NK-92 treated with Interleukin-12 subunit alpha and Interleukin-12 subunit beta, amount 100 ng/mL, for 24 hours (cell line): ENCODE measurements at regions not wholly inside any gene's neighbourhood (a gene's known extent, or its start where the extent isn't known, plus 50 kb on each side); places are given as distances from the start of the nearest gene placed in this dataset.

ENCODE experiments used
- DNase-seq: peaks from one replicate; lab custom pipeline; 2025; lab: John Stamatoyannopoulos, UW

GRCh38 chr2:150783896-150784295 is 296.4 kb upstream of the RND3 start:
- no peak for DNase-seq

DNA sequence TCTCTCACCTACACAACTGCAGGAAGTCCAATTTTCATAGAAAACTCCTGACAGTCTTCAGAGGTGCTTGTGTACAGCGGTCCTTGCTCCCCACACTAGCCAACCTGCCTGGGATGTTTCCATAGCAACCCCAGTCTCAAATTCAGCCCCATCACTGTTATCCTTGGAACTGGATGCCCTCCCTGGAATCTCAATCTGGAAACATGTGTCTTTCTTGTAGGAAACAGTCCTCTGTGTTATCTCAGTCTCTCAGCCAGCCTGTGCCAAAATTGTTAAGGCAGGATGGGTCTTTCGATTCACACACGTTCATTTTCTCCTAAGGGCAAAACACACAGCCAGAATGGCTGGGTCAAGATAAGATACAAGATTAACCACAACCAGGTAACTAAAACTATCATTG is 295.5 kb upstream of the RND3 start:
- no peak for DNase-seq

DNA sequence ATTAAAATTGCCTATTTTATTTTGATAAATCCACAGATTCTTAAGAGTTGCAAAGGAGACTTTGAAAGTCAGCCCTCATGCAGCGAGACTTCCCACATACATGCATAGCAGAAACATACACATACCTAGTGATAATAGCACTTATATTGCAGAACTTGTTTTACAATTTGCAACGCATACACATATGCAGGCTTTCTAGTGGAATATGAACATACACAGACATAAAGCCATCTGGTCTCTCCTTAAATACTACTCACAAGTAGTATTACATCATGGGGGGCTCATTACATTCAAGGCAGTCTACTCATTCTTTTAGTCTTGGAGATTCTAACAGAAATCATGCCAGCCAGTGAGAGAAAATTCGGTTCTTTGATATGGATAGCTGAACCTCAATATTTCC is 295.1 kb upstream of the RND3 start:
- no peak for DNase-seq

DNA sequence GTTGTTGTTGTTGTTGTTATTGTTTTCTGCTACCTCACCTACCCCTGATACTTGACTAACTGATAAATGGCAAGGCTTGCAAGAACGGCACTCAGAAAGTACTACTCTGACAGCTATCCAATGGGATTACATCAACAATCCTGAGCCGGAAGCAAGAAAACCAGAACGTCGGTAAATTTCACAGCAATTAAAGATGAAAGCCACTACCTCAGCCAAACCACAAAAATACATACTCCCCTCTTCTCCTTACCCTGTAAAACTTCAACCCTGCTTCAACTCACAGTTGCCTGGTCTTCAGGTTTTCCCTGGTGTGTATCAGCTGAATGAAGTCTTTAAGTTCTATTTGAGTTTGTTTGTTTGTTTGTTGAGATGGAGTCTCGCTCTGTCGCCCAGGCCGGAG is 293.7 kb upstream of the RND3 start:
- no peak for DNase-seq

DNA sequence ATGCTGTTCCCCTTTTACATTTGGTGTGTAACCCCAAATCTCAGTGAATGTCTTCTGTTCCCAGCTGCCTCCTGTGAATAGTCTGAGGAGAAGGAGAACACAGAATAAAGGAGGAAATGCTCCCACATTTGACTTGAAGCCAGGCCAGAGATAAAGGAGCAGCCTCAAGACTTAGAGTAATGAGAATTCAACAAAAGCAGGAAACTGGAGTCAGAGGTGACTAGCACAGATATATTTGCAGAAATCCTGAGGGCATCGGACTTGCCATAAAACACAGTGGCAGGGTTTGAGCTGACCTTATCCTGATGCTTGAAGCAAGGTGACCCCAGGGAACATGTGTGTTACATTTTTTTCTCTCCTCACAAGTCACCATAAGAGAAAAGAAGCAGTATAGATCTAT is 291.4 kb upstream of the RND3 start:
- no peak for DNase-seq

DNA sequence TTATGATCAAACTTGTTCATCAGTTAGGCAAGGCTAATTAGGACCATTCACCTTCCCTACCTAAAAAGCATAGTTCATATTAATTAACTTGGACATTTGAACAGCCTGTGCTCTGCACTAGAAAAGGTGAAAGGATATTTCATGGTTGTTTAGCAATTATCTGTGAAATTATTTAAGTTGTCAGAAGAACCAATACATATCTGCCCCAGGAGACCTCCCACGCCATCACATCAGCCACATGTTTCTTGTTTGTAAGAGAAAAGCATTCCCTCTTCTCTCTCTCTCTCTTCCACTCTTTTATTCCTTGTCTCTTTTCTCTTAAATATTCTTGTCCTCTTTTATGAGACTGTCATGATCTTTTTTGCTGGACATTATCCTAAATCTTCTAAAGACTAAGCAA is 282.0 kb upstream of the RND3 start:
- DNase-seq, result no peak

- DNase-seq, result no peak
Observed at GRCh38 chr2:150767991-150768746, 280.7 kb upstream of the RND3 start.

DNA sequence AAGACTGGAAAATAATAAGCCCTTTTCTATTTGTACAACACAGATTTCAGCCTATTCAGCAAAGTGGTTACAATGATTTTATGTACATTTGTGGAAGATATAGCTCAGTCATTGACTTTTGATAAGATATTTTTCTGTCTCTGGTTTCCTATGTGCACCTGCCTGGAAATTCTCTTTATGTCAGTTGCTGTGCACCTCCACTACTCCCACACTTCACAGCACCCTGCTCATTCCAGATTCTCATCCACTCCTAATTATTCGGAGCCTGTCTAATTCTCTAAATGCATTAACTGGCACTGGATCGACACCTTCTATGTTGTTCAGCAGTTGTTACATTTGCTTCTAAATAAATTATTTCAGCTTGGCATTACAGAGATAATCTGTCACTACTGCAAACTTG is 275.1 kb upstream of the RND3 start:
- DNase-seq, result no peak

GRCh38 chr2:150759531-150759930 is 272.1 kb upstream of the RND3 start:
- no peak for DNase-seq

GRCh38 chr2:150759106-150759505 is 271.6 kb upstream of the RND3 start:
- no peak for DNase-seq

GRCh38 chr2:150752229-150752628 is 264.8 kb upstream of the RND3 start:
- no peak for DNase-seq

- DNase-seq, result no peak
Observed at GRCh38 chr2:150750720-150751119, 263.3 kb upstream of the RND3 start.

GRCh38 chr2:150742094-150742493 is 254.6 kb upstream of the RND3 start:
- no peak for DNase-seq

DNA sequence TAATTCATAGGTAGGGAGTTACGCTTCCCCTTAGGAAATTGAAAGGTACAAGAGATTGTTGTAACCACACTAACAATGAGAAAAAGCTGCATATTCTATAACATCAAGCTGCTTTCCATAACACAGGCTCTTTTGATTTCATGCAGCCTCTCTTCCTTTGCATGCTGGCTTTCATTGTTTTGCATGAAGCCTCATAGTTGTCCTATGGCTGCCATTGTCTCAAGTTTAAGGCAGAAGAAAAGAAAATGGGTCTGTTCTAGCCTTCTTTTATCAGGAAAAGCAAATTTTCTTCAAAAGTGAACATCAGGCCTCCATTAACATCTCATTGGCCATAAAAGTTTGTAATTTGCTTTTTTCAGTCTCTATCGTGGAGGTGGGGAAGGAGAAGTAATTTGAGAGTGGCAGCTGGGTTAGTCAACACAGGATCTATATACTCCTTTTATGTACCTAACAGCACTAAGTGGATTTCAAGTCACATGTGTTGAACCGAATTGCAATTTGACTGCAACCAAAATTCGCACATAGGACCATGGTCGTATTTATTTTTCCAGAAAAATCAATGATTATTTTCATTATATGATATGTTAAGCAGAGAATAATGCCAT is 248.5 kb upstream of the RND3 start:
- no peak for DNase-seq

DNA sequence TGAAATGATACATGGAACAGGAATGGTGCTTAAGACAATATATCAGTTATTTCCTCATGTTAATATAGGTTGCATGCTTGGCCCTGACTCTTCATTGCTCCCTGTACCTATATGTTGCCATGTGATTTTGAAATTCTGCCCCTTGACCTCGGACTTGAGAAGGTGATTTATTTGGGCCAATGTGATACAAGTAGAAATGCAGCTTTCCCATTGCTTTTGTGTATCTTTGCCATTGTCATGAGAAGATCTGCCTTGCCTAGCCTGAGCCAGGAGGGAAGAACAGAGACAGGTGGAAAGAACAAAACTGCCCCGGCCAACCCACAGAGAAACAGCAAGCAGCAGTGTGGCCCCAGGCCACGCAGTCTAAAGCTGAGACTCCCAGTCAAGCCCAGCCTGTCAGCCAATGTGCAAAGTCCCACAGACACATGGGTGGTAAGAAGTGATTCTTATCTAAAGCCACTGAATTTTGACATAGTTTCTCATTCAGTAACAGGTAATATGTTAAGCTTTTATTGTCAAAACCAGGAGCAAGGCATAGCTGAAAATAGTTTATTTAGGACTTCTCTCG is 245.7 kb upstream of the RND3 start:
- no peak for DNase-seq

DNA sequence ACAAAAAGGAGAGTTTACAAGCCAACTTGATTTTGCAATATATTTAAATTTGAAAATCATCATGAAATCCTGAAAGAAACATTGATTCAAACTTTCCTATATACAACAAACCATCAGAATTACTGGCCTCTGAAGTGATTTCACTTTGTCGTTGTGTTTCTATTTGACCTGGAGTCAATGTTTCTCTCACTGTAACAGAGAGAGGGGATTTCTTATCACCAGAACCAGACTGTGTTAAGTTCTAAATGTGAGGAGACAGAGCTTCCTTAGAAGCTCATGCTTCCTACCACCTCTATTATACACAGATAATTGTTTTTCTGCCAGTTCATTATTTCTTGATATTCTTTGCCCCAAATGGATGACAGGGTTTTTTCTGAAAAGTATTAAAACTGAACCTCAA is 245.0 kb upstream of the RND3 start:
- no peak for DNase-seq

DNA sequence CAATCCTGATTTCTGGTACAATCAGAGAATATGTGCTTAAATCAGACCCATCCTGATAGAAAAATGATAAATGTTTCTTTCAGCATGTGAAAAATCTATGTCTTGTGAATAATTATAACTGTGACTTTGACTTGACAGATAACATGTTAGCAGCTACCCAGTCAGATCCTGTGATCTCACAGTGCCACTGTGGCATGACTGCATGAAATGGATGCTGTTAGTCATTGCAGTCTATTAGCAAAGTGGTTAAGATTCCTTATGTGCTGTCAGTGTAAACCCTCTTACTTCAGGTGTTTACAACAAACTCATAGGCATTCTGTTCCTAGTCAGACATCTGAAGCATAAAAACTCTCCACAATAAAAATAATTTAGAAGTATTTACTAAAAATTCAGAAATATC is 244.6 kb upstream of the RND3 start:
- no peak for DNase-seq

- DNase-seq, result no peak
Observed at GRCh38 chr2:150729495-150729955, 242.1 kb upstream of the RND3 start.

DNA sequence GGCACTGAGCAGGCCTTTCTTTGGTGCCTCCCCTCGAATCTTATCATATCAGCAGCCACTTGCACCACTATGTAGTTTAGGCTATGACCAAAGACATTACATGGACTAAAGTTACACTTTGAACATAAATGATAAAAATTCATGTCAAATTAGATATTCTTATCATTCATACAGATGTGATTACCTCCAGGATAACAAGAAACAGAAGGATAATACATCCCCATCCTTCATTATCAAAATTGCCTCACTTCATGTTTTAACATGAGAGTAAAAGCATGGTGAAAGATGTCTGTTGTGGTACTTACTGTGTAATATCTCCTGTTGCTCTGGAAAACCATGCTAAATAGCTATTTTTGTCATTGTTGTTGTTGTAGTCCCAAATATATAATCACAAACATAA is 230.8 kb upstream of the RND3 start:
- DNase-seq, result no peak

DNA sequence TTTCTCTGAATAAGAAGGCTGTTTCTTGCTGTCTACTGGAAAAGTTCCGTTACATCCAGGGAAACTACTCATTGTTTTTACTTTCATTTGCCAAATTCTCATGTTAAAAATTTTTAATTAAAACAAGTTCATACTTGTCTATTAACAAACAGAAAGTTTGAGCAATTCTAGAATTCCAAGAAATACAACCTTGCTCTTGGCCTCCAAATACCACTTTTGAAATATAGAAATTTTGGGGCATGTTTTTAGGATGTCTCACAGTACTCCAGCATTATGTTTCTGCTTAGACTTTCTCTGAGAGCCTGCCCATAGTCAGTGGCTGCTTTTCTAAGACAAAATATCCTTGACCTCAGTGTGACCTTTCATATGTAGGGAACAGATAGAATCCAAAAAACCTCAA is 228.7 kb upstream of the RND3 start:
- DNase-seq, result no peak

DNA sequence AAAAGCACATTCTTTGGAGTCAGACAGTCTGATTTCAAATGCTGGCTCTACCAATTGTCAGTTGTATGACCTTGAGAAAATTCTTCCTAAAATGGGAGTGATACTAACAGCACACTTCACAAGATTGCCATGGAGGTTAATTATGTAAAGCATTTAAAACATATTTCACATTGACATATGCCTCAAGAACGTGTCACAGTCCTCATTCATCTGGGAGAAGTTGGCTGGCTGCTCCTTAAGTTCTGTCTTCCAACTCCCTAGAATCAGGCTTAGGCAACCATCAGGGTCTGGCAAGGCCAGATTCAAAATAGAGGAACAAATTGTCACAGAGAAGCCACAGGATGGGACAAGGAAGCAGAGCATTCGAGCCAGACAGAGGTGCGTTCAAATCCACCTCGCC is 228.0 kb upstream of the RND3 start:
- DNase-seq, result no peak

- no peak for DNase-seq
Observed at GRCh38 chr2:150710916-150711315, 223.4 kb upstream of the RND3 start.

- no peak for DNase-seq
Observed at GRCh38 chr2:150710041-150710440, 222.6 kb upstream of the RND3 start.

- DNase-seq, result no peak
Observed at GRCh38 chr2:150706561-150706960, 219.1 kb upstream of the RND3 start.
